ENCODE measurements at regions not wholly inside any gene's neighbourhood (a gene's known extent, or its start where the extent isn't known, plus 50 kb on each side); places are given as distances from the start of the nearest gene placed in this dataset.

- peak; percentile 69 for DNase-seq (ENCODE audit: low read depth)
- no peak for TF ChIP-seq CTCF (IDR thresholded peaks at IDR 0.05; ENCODE audit: insufficient read depth, low read depth, low read length, missing control alignments)
- no peak overlapping the region for H3K4me3 ChIP-seq (ENCODE audit: low read length)
These were observed 116.6 kb upstream of the CDK1 start for GRCh38 chr10:60661637-60662036.

GRCh38 chr10:60660625-60661024, 117.7 kb upstream of the CDK1 start:
- TF ChIP-seq CTCF (IDR thresholded peaks at IDR 0.05; ENCODE audit: insufficient read depth, low read depth, low read length, missing control alignments) = no peak
- no peak overlapping the region for H3K4me3 ChIP-seq (ENCODE audit: low read length)
- DNase-seq (ENCODE audit: low read depth) = no peak

GRCh38 chr10:60654813-60655464, 123.3 kb upstream of the CDK1 start:
- peak; percentile 93 for DNase-seq (ENCODE audit: low read depth)
- no peak for TF ChIP-seq CTCF (IDR thresholded peaks at IDR 0.05; ENCODE audit: insufficient read depth, low read depth, low read length, missing control alignments)
- H3K4me3 ChIP-seq (ENCODE audit: low read length) = no peak overlapping the region

- DNase-seq (ENCODE audit: low read depth) = no peak
- no peak for TF ChIP-seq CTCF (IDR thresholded peaks at IDR 0.05; ENCODE audit: insufficient read depth, low read depth, low read length, missing control alignments)
- no peak overlapping the region for H3K4me3 ChIP-seq (ENCODE audit: low read length)
These were observed 125.7 kb upstream of the CDK1 start for GRCh38 chr10:60652628-60653027.

- no peak for TF ChIP-seq CTCF (IDR thresholded peaks at IDR 0.05; ENCODE audit: insufficient read depth, low read depth, low read length, missing control alignments)
- H3K4me3 ChIP-seq (ENCODE audit: low read length) = no peak overlapping the region
- peak; percentile 9 for DNase-seq (ENCODE audit: low read depth)
These were observed 127.9 kb upstream of the CDK1 start for GRCh38 chr10:60650378-60650800.

- DNase-seq (ENCODE audit: low read depth) = peak; percentile 9
- no peak overlapping the region for H3K4me3 ChIP-seq (ENCODE audit: low read length)
- no peak for TF ChIP-seq CTCF (IDR thresholded peaks at IDR 0.05; ENCODE audit: insufficient read depth, low read depth, low read length, missing control alignments)
These were observed 128.5 kb upstream of the CDK1 start for GRCh38 chr10:60649485-60650377.

All from epithelial cell of esophagus (primary cell).